Medulla oblongata (tissue), 1 donor: ENCODE measurements at regions not wholly inside any gene's neighbourhood (a gene's known extent, or its start where the extent isn't known, plus 50 kb on each side); places are given as distances from the start of the nearest gene placed in this dataset.
A peak's percentile ranks its signal among the peaks of the same experiment; 100 is the strongest.
"Not testable (repeated sequence)": the region's sequence is repeated elsewhere in the genome, so short reads cannot be mapped to it uniquely, and the experiment has no call there.

Experiments
- DNase-seq: peaks from one replicate; pipeline ENCODE4 v3.0.0-alpha.2; 2015; ENCODE audit errors: extremely low spot score

- no peak for DNase-seq
These were observed 51.9 kb upstream of the NMUR2 start for GRCh38 chr5:152456815-152457443.

GRCh38 chr5:152462021-152462721 lies 57.1 kb upstream of the NMUR2 start:
- peak; percentile 54 for DNase-seq

- no peak for DNase-seq
These were observed 59.0 kb upstream of the NMUR2 start for GRCh38 chr5:152464048-152464447.

GRCh38 chr5:152465140-152465539 lies 60.1 kb upstream of the NMUR2 start:
- no peak for DNase-seq

GRCh38 chr5:152466085-152466745 lies 61.1 kb upstream of the NMUR2 start:
- no peak for DNase-seq

- DNase-seq: no peak
These were observed 65.1 kb upstream of the NMUR2 start for GRCh38 chr5:152470167-152470566.

GRCh38 chr5:152472083-152472482 lies 67.0 kb upstream of the NMUR2 start:
- no peak for DNase-seq

- no peak for DNase-seq
These were observed 69.9 kb upstream of the NMUR2 start for GRCh38 chr5:152474961-152475360.

- no peak for DNase-seq
These were observed 72.5 kb upstream of the NMUR2 start for GRCh38 chr5:152477536-152477935.

- DNase-seq: not testable (repeated sequence)
These were observed 74.8 kb upstream of the NMUR2 start for GRCh38 chr5:152479866-152480265.

- not testable (repeated sequence) for DNase-seq
These were observed 75.6 kb upstream of the NMUR2 start for GRCh38 chr5:152480677-152481076.

- DNase-seq: no peak
These were observed 82.1 kb upstream of the NMUR2 start for GRCh38 chr5:152487130-152487529.

GRCh38 chr5:152488869-152489268 lies 83.8 kb upstream of the NMUR2 start:
- no peak for DNase-seq

GRCh38 chr5:152499814-152500535 lies 94.9 kb upstream of the NMUR2 start:
- no peak for DNase-seq

GRCh38 chr5:152501294-152501693 lies 96.2 kb upstream of the NMUR2 start:
- DNase-seq: no peak

- no peak for DNase-seq
These were observed 98.1 kb upstream of the NMUR2 start for GRCh38 chr5:152503206-152503605.

GRCh38 chr5:152505442-152506042 lies 100.5 kb upstream of the NMUR2 start:
- DNase-seq: peak; percentile 90

- DNase-seq: no peak
These were observed 106.0 kb upstream of the NMUR2 start for GRCh38 chr5:152511120-152511519.

GRCh38 chr5:152511531-152512132 lies 106.6 kb upstream of the NMUR2 start:
- no peak for DNase-seq

GRCh38 chr5:152514827-152515397 lies 109.8 kb upstream of the NMUR2 start:
- peak; percentile 53 for DNase-seq

GRCh38 chr5:152523964-152524363 lies 118.9 kb upstream of the NMUR2 start:
- DNase-seq: no peak
